Left lung (tissue), 4 donors: ENCODE measurements at regions not wholly inside any gene's neighbourhood (a gene's known extent, or its start where the extent isn't known, plus 50 kb on each side); places are given as distances from the start of the nearest gene placed in this dataset.

Experiments used
- ATAC-seq: fragments of 200-7000 bp; cut with Tn5 transposase; one replicate; pipeline ENCODE4 v1.9.1; 2020; ENCODE audit warnings: moderate library complexity
- DNase-seq, 4 donors: peaks; one replicate each; pipeline ENCODE4 v3.0.0-alpha.2; 2013 to 2020
- H3K27ac ChIP-seq, 2 donors: fragments of 200-600 bp; sonication (generic) in 1 of 2; one replicate each; pipeline versions ENCODE4 v1.5.0 to v1.8.0; 2020 to 2021
- H3K27me3 ChIP-seq, 2 donors: fragments of 200-600 bp; sonication (generic) in 1 of 2; one replicate each; pipeline versions ENCODE4 v1.5.0 to v1.8.0; 2020 to 2021
- H3K36me3 ChIP-seq, 2 donors: fragments of 200-600 bp; sonication (generic) in 1 of 2; one replicate each; pipeline versions ENCODE4 v1.5.0 to v1.8.0; 2020 to 2021
- H3K4me1 ChIP-seq, 2 donors: fragments of 200-600 bp; one replicate each; pipeline ENCODE4 v1.8.0; 2021
- H3K4me3 ChIP-seq, 2 donors: fragments of 200-600 bp; sonication (generic) in 1 of 2; one replicate each; pipeline versions ENCODE4 v1.5.0 to v1.8.0; 2020 to 2021; ENCODE audit warnings: mild to moderate bottlenecking in 1 of 2
- H3K9me3 ChIP-seq, 2 donors: fragments of 200-600 bp; sonication (generic) in 1 of 2; one replicate each; pipeline versions ENCODE4 v1.5.0 to v1.8.0; 2020 to 2021
- intact Hi-C, 2 donors: fragments of 100-400 bp; cut with DNase I; formaldehyde crosslinking; loops; one replicate each; pipeline versions ENCODE4 v1.11.2 to v1.14.2; 2022
- TF ChIP-seq, protein P1 (sequence below), 2 donors: fragments of 200-600 bp; sonication (generic) in 1 of 2; IDR thresholded peaks; one replicate each; pipeline versions ENCODE4 v1.5.0 to v1.8.0; 2021; ENCODE audit warnings: antibody characterized with exemption in 2 of 2
- donor health status: DM: no; HTN: yes; CAD: no.
- donor health status: DM: no; HTN: no; CAD: no.

DNA sequence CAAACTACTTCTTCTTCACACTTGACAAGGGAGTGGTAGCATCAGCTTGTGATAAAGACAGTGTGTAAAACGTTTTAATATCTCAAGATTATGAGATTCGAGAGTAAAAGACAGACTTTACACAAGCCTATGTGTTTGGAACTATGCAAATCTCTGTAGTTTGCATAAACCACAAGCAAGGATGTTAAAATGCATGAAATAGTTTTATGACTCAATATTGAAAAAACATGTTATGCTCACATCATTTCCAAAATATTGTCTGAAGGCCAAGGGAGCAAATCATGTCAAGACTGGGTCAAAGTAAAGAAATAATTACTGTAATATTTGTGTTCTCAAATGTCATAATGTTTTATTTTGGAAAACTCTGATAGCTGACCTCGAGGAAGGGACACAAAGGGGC, 316.8 kb upstream of the KLF12 start:
- Histone ChIP-seq H3K27me3 (no peaks in the 10 kb centered on the region), H3K4me3 (no peak overlapping the region), H3K36me3 (no peaks in the 10 kb centered on the region), H3K9me3 (no peaks in the 10 kb centered on the region), H3K27ac (no peak overlapping the region), H3K4me1 (no peaks in the 10 kb centered on the region)
- intact Hi-C loops = no loop called here
- DNase-seq (no peak), ATAC-seq (no peak)
- TF ChIP-seq, protein P1, sequence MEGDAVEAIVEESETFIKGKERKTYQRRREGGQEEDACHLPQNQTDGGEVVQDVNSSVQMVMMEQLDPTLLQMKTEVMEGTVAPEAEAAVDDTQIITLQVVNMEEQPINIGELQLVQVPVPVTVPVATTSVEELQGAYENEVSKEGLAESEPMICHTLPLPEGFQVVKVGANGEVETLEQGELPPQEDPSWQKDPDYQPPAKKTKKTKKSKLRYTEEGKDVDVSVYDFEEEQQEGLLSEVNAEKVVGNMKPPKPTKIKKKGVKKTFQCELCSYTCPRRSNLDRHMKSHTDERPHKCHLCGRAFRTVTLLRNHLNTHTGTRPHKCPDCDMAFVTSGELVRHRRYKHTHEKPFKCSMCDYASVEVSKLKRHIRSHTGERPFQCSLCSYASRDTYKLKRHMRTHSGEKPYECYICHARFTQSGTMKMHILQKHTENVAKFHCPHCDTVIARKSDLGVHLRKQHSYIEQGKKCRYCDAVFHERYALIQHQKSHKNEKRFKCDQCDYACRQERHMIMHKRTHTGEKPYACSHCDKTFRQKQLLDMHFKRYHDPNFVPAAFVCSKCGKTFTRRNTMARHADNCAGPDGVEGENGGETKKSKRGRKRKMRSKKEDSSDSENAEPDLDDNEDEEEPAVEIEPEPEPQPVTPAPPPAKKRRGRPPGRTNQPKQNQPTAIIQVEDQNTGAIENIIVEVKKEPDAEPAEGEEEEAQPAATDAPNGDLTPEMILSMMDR (IDR thresholded peaks at IDR 0.05) = no peak

DNA sequence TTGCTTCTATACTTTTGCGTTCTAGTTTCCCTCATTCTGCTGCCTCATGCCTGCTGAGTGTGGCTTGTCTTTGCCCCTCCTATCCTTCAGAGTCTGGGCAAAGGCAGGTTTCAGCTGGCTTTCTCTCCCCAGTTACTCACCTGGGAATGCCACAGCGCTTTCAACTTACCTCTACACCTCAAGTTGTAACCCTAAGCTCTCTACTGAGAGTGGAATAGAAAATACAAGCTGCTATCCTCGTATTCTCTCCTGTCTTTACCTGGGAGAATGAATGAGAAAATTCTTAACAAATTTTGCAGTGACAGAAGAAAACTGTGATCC, 316.3 kb upstream of the KLF12 start:
- H3K4me3 ChIP-seq = no peak overlapping the region
- no peak overlapping the region for H3K27ac ChIP-seq
- H3K4me1 ChIP-seq = no peaks in the 10 kb centered on the region
- intact Hi-C loops = no loop called here
- DNase-seq (no peak), ATAC-seq (no peak)
- TF ChIP-seq, protein P1 (IDR thresholded peaks at IDR 0.05) = no peak
- no peaks in the 10 kb centered on the region for H3K9me3 ChIP-seq
- H3K36me3 ChIP-seq = no peaks in the 10 kb centered on the region
- H3K27me3 ChIP-seq = no peaks in the 10 kb centered on the region

DNA sequence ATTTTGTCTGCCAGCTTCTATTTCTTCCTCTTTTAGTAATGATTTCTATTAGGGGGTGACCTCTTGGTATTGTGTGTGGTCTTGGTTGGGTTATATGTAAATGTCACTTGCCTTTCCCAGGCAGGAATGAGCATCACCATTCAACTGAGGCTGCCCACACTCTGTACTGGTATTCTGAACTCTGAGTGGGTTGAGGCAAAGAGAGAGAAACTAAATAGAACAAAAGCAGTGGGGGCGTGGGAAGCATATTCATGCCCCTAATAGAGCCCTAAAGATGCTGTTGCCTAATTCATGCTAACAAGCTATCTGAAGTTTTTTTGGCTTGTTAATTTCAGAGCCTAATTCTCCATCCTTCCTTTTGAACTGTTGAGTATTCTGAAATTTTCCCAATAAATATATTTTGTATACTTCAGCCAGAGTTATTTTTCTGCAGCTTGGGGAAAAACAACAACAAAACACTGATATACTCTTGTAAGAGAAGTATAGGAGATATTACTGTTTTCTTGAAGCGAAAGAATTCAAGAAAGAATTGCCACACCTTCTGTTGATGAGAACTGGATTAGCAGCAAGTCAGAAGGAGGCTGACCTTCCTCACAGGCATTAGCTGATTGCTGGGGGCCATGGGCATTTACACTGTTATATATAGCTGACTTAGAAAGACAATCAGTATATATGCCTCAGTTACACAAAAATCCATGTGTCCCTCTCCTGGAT, 315.8 kb upstream of the KLF12 start:
- Histone ChIP-seq H3K27me3 (no peaks in the 10 kb centered on the region), H3K4me1 (no peaks in the 10 kb centered on the region), H3K4me3 (no peak overlapping the region), H3K27ac (no peak overlapping the region), H3K36me3 (no peaks in the 10 kb centered on the region), H3K9me3 (no peaks in the 10 kb centered on the region)
- intact Hi-C loops = no loop called here
- TF ChIP-seq, protein P1 (IDR thresholded peaks at IDR 0.05) = no peak
- no peak for ATAC-seq
- DNase-seq = no peak

- TF ChIP-seq, protein P1 (IDR thresholded peaks at IDR 0.05) = no peak
Measured at GRCh38 chr13:74444864-74445479, 310.8 kb upstream of the KLF12 start.

DNA sequence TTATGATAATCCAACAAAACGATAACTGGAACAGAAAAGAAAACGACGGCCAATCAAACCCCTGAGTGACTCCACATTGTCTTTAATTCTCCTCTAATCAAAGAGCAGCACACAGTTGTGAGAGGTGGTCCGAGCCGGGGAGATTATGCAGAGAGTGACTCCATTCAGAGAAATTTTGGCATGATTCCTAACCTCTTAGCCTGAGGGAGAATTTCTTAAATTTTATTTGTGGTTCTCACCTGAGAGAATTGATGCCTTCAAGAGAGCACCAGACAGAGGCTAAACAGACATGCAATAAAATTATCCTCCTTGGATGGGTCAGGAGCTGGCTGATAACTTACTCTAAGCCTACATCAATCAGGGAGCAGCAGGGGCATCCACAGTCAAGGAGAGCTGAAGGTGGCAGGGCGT, 310.0 kb upstream of the KLF12 start:
- intact Hi-C loops = no loop called here
- Histone ChIP-seq H3K27ac (no peak overlapping the region), H3K9me3 (peaks cover 0 to 19% of the 10 kb centered on the region in 2 donors), H3K4me3 (no peak overlapping the region), H3K27me3 (no peaks in the 10 kb centered on the region), H3K36me3 (no peaks in the 10 kb centered on the region), H3K4me1 (no peaks in the 10 kb centered on the region)
- DNase-seq (no peak), ATAC-seq (no peak)
- TF ChIP-seq, protein P1 (IDR thresholded peaks at IDR 0.05) = no peak

More at GRCh38 chr13:74444864-74445479, 310.8 kb upstream of the KLF12 start:
- no peaks in the 10 kb centered on the region for H3K27me3 ChIP-seq
- H3K27ac ChIP-seq = no peak overlapping the region
- no peaks in the 10 kb centered on the region for H3K4me1 ChIP-seq
- H3K36me3 ChIP-seq = no peaks in the 10 kb centered on the region
- ATAC-seq (no peak), DNase-seq (no peak)
- intact Hi-C loops = no loop called here
- H3K4me3 ChIP-seq = no peak overlapping the region
- peaks cover 0 to 19% of the 10 kb centered on the region in 2 donors for H3K9me3 ChIP-seq
